ENCODE measurements at regions not wholly inside any gene's neighbourhood (a gene's known extent, or its start where the extent isn't known, plus 50 kb on each side); places are given as distances from the start of the nearest gene placed in this dataset.

DNA sequence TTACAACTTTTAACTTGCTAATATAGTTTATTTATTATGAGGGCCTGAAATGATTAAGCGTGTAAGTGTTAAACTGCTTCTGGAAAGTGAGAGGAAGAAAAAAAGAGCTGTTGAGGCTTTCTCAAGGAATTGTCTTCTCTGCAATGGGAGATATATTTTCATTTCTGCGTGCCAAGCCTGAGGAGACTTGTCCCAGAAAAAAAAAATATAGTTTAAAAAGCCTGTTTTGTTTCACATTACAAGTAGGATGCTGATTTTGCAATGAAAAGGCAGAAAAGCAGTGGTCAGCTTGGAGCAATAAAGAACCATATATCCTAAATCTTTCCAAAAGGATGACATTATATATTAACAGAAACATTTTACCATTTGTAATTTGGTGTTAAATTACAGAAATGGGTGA lies 115.5 kb downstream of the GMNC start:
- no peak for TF ChIP-seq POLR2A (IDR thresholded peaks at IDR 0.05)
- TF ChIP-seq, protein P1, sequence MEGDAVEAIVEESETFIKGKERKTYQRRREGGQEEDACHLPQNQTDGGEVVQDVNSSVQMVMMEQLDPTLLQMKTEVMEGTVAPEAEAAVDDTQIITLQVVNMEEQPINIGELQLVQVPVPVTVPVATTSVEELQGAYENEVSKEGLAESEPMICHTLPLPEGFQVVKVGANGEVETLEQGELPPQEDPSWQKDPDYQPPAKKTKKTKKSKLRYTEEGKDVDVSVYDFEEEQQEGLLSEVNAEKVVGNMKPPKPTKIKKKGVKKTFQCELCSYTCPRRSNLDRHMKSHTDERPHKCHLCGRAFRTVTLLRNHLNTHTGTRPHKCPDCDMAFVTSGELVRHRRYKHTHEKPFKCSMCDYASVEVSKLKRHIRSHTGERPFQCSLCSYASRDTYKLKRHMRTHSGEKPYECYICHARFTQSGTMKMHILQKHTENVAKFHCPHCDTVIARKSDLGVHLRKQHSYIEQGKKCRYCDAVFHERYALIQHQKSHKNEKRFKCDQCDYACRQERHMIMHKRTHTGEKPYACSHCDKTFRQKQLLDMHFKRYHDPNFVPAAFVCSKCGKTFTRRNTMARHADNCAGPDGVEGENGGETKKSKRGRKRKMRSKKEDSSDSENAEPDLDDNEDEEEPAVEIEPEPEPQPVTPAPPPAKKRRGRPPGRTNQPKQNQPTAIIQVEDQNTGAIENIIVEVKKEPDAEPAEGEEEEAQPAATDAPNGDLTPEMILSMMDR (IDR thresholded peaks at IDR 0.05): no peak
- TF ChIP-seq POLR2AphosphoS5 (IDR thresholded peaks at IDR 0.05): no peak

Data from breast epithelium (tissue), 3 donors.